ENCODE measurements at regions not wholly inside any gene's neighbourhood (a gene's known extent, or its start where the extent isn't known, plus 50 kb on each side); places are given as distances from the start of the nearest gene placed in this dataset.

- no peaks in the 10 kb centered on the region for H3K36me3 ChIP-seq (replicated peaks in 1 of 2; ENCODE audit: control insufficient read depth in 2 of 2, insufficient read depth in 2 of 2, low read length in 2 of 2)
Measured at GRCh38 chr11:79919350-79919749, 478.5 kb upstream of the TENM4 start.

GRCh38 chr11:79918846-79919245, 478.0 kb upstream of the TENM4 start:
- no peaks in the 10 kb centered on the region for H3K79me1 ChIP-seq (ENCODE audit: low read depth, low read length)
- no peaks in the 10 kb centered on the region for H3K36me3 ChIP-seq (replicated peaks in 1 of 2; ENCODE audit: control insufficient read depth in 2 of 2, insufficient read depth in 2 of 2, low read length in 2 of 2)
- no peak overlapping the region for H3K9ac ChIP-seq (ENCODE audit: low read depth, low read length, poor library complexity)
- no peak overlapping the region for H3K4me3 ChIP-seq (ENCODE audit: low read length in 2 of 2)
- H3K4ac ChIP-seq (ENCODE audit: low read length) = no peak overlapping the region
- no peak overlapping the region for H2AFZ ChIP-seq (ENCODE audit: low read length)
- no peak overlapping the region for H2BK12ac ChIP-seq (ENCODE audit: low read length)
- no peaks in the 10 kb centered on the region for H3K9me3 ChIP-seq (replicated peaks in 1 of 2; ENCODE audit: control insufficient read depth in 2 of 2, insufficient read depth in 1 of 2, low read depth in 1 of 2, low read length in 2 of 2)
- H2BK120ac ChIP-seq (ENCODE audit: low read depth, low read length) = no peak overlapping the region
- no peak overlapping the region for H3K18ac ChIP-seq (ENCODE audit: low read length)
- no peak overlapping the region for H3K27ac ChIP-seq (replicated peaks; ENCODE audit: low read length)
- WGBS, 2 donors (ENCODE audit: extremely low coverage in 2 of 2, insufficient read length in 2 of 2, insufficient replicate concordance in 1 of 2) = no CpG with 5 or more reads among the region's 1 CpG
- no peak overlapping the region for H4K8ac ChIP-seq (ENCODE audit: low read depth, low read length)
- no peak overlapping the region for H2BK15ac ChIP-seq (ENCODE audit: low read length)
- no peak overlapping the region for H4K91ac ChIP-seq (ENCODE audit: low read depth, low read length, poor library complexity)
- no peaks in the 10 kb centered on the region for H3K4me1 ChIP-seq (ENCODE audit: control insufficient read depth in 2 of 2, insufficient read depth in 1 of 2, low read depth in 1 of 2, low read length in 2 of 2)
- H2AK5ac ChIP-seq (ENCODE audit: low read depth, low read length) = no peak overlapping the region
- H3K4me2 ChIP-seq (ENCODE audit: insufficient read depth, low read length, poor library complexity, severe bottlenecking) = no peak overlapping the region
- no peak overlapping the region for H3K23ac ChIP-seq (ENCODE audit: low read depth, low read length, poor library complexity)
- no peaks in the 10 kb centered on the region for H3K27me3 ChIP-seq (ENCODE audit: control insufficient read depth in 3 of 3, insufficient read depth in 3 of 3, low read depth in 1 of 3, low read length in 3 of 3)
- no peak overlapping the region for H2BK5ac ChIP-seq (ENCODE audit: low read length)
- H3K14ac ChIP-seq (ENCODE audit: low read length) = no peak overlapping the region
- DNase-seq (ENCODE audit: low spot score) = no peak

More at GRCh38 chr11:79919350-79919749, 478.5 kb upstream of the TENM4 start:
- H3K27me3 ChIP-seq (ENCODE audit: control insufficient read depth in 3 of 3, insufficient read depth in 3 of 3, low read depth in 1 of 3, low read length in 3 of 3) = no peaks in the 10 kb centered on the region
- no peaks in the 10 kb centered on the region for H3K9me3 ChIP-seq (replicated peaks in 1 of 2; ENCODE audit: control insufficient read depth in 2 of 2, insufficient read depth in 1 of 2, low read depth in 1 of 2, low read length in 2 of 2)
- no peak overlapping the region for H2BK5ac ChIP-seq (ENCODE audit: low read length)
- no peak overlapping the region for H4K8ac ChIP-seq (ENCODE audit: low read depth, low read length)
- no peak overlapping the region for H3K14ac ChIP-seq (ENCODE audit: low read length)
- H2BK12ac ChIP-seq (ENCODE audit: low read length) = no peak overlapping the region
- no peak overlapping the region for H2AK5ac ChIP-seq (ENCODE audit: low read depth, low read length)
- H3K4me1 ChIP-seq (ENCODE audit: control insufficient read depth in 2 of 2, insufficient read depth in 1 of 2, low read depth in 1 of 2, low read length in 2 of 2) = no peaks in the 10 kb centered on the region
- H4K91ac ChIP-seq (ENCODE audit: low read depth, low read length, poor library complexity) = no peak overlapping the region
- no peak overlapping the region for H3K9ac ChIP-seq (ENCODE audit: low read depth, low read length, poor library complexity)
- no peak overlapping the region for H2BK120ac ChIP-seq (ENCODE audit: low read depth, low read length)
- H3K79me1 ChIP-seq (ENCODE audit: low read depth, low read length) = no peaks in the 10 kb centered on the region
- no peak overlapping the region for H3K27ac ChIP-seq (replicated peaks; ENCODE audit: low read length)
- no peak overlapping the region for H3K4ac ChIP-seq (ENCODE audit: low read length)
- no peak overlapping the region for H3K4me3 ChIP-seq (ENCODE audit: low read length in 2 of 2)
- H3K23ac ChIP-seq (ENCODE audit: low read depth, low read length, poor library complexity) = no peak overlapping the region
- no peak overlapping the region for H3K4me2 ChIP-seq (ENCODE audit: insufficient read depth, low read length, poor library complexity, severe bottlenecking)
- no peak overlapping the region for H2AFZ ChIP-seq (ENCODE audit: low read length)
- H2BK15ac ChIP-seq (ENCODE audit: low read length) = no peak overlapping the region
- no peak overlapping the region for H3K18ac ChIP-seq (ENCODE audit: low read length)
- DNase-seq (ENCODE audit: low spot score) = no peak

- Histone ChIP-seq H3K4me1 (ENCODE audit: control insufficient read depth in 2 of 2, insufficient read depth in 1 of 2, low read depth in 1 of 2, low read length in 2 of 2) (peaks cover 0 to 9% of the 10 kb centered on the region in 2 donors), H2AFZ (ENCODE audit: low read length) (no peak overlapping the region), H3K4me2 (ENCODE audit: insufficient read depth, low read length, poor library complexity, severe bottlenecking) (no peak overlapping the region), H3K36me3 (replicated peaks in 1 of 2; ENCODE audit: control insufficient read depth in 2 of 2, insufficient read depth in 2 of 2, low read length in 2 of 2) (no peaks in the 10 kb centered on the region), H3K27me3 (ENCODE audit: control insufficient read depth in 3 of 3, insufficient read depth in 3 of 3, low read depth in 1 of 3, low read length in 3 of 3) (no peaks in the 10 kb centered on the region), H3K9me3 (replicated peaks in 1 of 2; ENCODE audit: control insufficient read depth in 2 of 2, insufficient read depth in 1 of 2, low read depth in 1 of 2, low read length in 2 of 2) (no peaks in the 10 kb centered on the region), H3K4ac (ENCODE audit: low read length) (no peak overlapping the region), H4K8ac (ENCODE audit: low read depth, low read length) (no peak overlapping the region), H3K9ac (ENCODE audit: low read depth, low read length, poor library complexity) (no peak overlapping the region), H2BK12ac (ENCODE audit: low read length) (no peak overlapping the region), H3K27ac (replicated peaks; ENCODE audit: low read length) (no peak overlapping the region), H3K18ac (ENCODE audit: low read length) (peak overlapping the region; percentile 29), H3K79me1 (ENCODE audit: low read depth, low read length) (no peaks in the 10 kb centered on the region), H3K4me3 (ENCODE audit: low read length in 2 of 2) (no peak overlapping the region), H2BK15ac (ENCODE audit: low read length) (no peak overlapping the region), H3K23ac (ENCODE audit: low read depth, low read length, poor library complexity) (no peak overlapping the region), H4K91ac (ENCODE audit: low read depth, low read length, poor library complexity) (no peak overlapping the region), H3K14ac (ENCODE audit: low read length) (no peak overlapping the region), H2BK120ac (ENCODE audit: low read depth, low read length) (no peak overlapping the region), H2AK5ac (ENCODE audit: low read depth, low read length) (no peak overlapping the region), H2BK5ac (ENCODE audit: low read length) (no peak overlapping the region)
- no CpG with 5 or more reads among the region's 8 CpGs for WGBS, 2 donors (ENCODE audit: extremely low coverage in 2 of 2, insufficient read length in 2 of 2, insufficient replicate concordance in 1 of 2)
- no peak for DNase-seq (ENCODE audit: low spot score)
Measured at GRCh38 chr11:79906164-79906563, 465.3 kb upstream of the TENM4 start.

GRCh38 chr11:79902493-79902892, 461.7 kb upstream of the TENM4 start:
- Histone ChIP-seq H2BK5ac (ENCODE audit: low read length) (no peak overlapping the region), H2AFZ (ENCODE audit: low read length) (no peak overlapping the region), H2AK5ac (ENCODE audit: low read depth, low read length) (no peak overlapping the region), H3K14ac (ENCODE audit: low read length) (no peak overlapping the region), H4K8ac (ENCODE audit: low read depth, low read length) (no peak overlapping the region), H3K23ac (ENCODE audit: low read depth, low read length, poor library complexity) (no peak overlapping the region), H2BK120ac (ENCODE audit: low read depth, low read length) (no peak overlapping the region), H3K9ac (ENCODE audit: low read depth, low read length, poor library complexity) (no peak overlapping the region), H3K79me1 (ENCODE audit: low read depth, low read length) (no peaks in the 10 kb centered on the region), H3K9me3 (replicated peaks in 1 of 2; ENCODE audit: control insufficient read depth in 2 of 2, insufficient read depth in 1 of 2, low read depth in 1 of 2, low read length in 2 of 2) (no peaks in the 10 kb centered on the region), H4K91ac (ENCODE audit: low read depth, low read length, poor library complexity) (no peak overlapping the region), H3K4ac (ENCODE audit: low read length) (no peak overlapping the region), H3K18ac (ENCODE audit: low read length) (no peak overlapping the region), H2BK15ac (ENCODE audit: low read length) (no peak overlapping the region), H3K4me3 (ENCODE audit: low read length in 2 of 2) (no peak overlapping the region), H3K27me3 (ENCODE audit: control insufficient read depth in 3 of 3, insufficient read depth in 3 of 3, low read depth in 1 of 3, low read length in 3 of 3) (no peaks in the 10 kb centered on the region), H3K4me2 (ENCODE audit: insufficient read depth, low read length, poor library complexity, severe bottlenecking) (no peak overlapping the region), H3K36me3 (replicated peaks in 1 of 2; ENCODE audit: control insufficient read depth in 2 of 2, insufficient read depth in 2 of 2, low read length in 2 of 2) (no peaks in the 10 kb centered on the region), H3K27ac (replicated peaks; ENCODE audit: low read length) (no peak overlapping the region), H3K4me1 (ENCODE audit: control insufficient read depth in 2 of 2, insufficient read depth in 1 of 2, low read depth in 1 of 2, low read length in 2 of 2) (peaks cover 0 to 9% of the 10 kb centered on the region in 2 donors), H2BK12ac (ENCODE audit: low read length) (no peak overlapping the region)
- DNase-seq (ENCODE audit: low spot score) = no peak
- WGBS, 2 donors (ENCODE audit: extremely low coverage in 2 of 2, insufficient read length in 2 of 2, insufficient replicate concordance in 1 of 2) = no CpG with 5 or more reads among the region's 2 CpGs
